Trophoblast cell (in vitro differentiated cells and primary cell): ENCODE measurements at regions not wholly inside any gene's neighbourhood (a gene's known extent, or its start where the extent isn't known, plus 50 kb on each side); places are given as distances from the start of the nearest gene placed in this dataset.

Source experiments
- DNase-seq, 2 donors: peaks; one replicate each; pipeline ENCODE4 v3.0.0-alpha.2; 2016
- H2AFZ ChIP-seq: 2 replicates; pipeline ENCODE4 v1.6.1; 2013; ENCODE audit warnings: low read length, moderate library complexity, mild to moderate bottlenecking; ENCODE audit not compliant: insufficient read depth, poor library complexity
- H2AK5ac ChIP-seq: 2 replicates; pipeline ENCODE4 v1.6.1; 2013; ENCODE audit warnings: mild to moderate bottlenecking, low read length
- H2BK120ac ChIP-seq: 2 replicates; pipeline ENCODE4 v1.6.1; 2013; ENCODE audit warnings: low read length, mild to moderate bottlenecking, moderate library complexity; ENCODE audit not compliant: insufficient read depth, poor library complexity
- H2BK12ac ChIP-seq: 2 replicates; pipeline ENCODE4 v1.6.1; 2013; ENCODE audit warnings: mild to moderate bottlenecking, low read length, moderate library complexity
- H2BK5ac ChIP-seq: 2 replicates; pipeline ENCODE4 v1.6.1; 2013; ENCODE audit warnings: low read length, low read depth, moderate library complexity, mild to moderate bottlenecking; ENCODE audit not compliant: poor library complexity
- H3K14ac ChIP-seq: 2 replicates; pipeline ENCODE4 v1.6.1; 2013; ENCODE audit warnings: mild to moderate bottlenecking, low read length
- H3K18ac ChIP-seq: 2 replicates; pipeline ENCODE4 v1.6.1; 2013; ENCODE audit warnings: mild to moderate bottlenecking, low read length
- H3K23ac ChIP-seq: 2 replicates; pipeline ENCODE4 v1.6.1; 2013; ENCODE audit warnings: low read length
- H3K27ac ChIP-seq: 2 replicates; pipeline ENCODE4 v1.5.1; 2013; ENCODE audit warnings: low read depth, mild to moderate bottlenecking, inconsistent platforms, low read length, moderate library complexity
- H3K27me3 ChIP-seq: 2 replicates; pipeline ENCODE4 v1.6.1; 2013; ENCODE audit warnings: inconsistent platforms, mild to moderate bottlenecking, low read length, moderate library complexity; ENCODE audit not compliant: insufficient read depth
- H3K36me3 ChIP-seq, 2 experiments: 1 replicate in 1 of 2; 2 replicates in 1 of 2; pipeline ENCODE4 v1.6.1; 2013; ENCODE audit warnings: low read length in 2 of 2, mild to moderate bottlenecking in 2 of 2, moderate library complexity in 1 of 2; ENCODE audit not compliant: insufficient read depth in 2 of 2, control insufficient read depth in 1 of 2
- H3K4ac ChIP-seq: 2 replicates; pipeline ENCODE4 v1.6.1; 2013; ENCODE audit warnings: low read depth, mild to moderate bottlenecking, low read length, moderate library complexity
- H3K4me1 ChIP-seq, 2 experiments: 1 replicate in 1 of 2; 2 replicates in 1 of 2; pipeline ENCODE4 v1.6.1; 2013; ENCODE audit warnings: low read length in 2 of 2, mild to moderate bottlenecking in 2 of 2, moderate library complexity in 1 of 2; ENCODE audit not compliant: insufficient read depth in 2 of 2, control insufficient read depth in 1 of 2
- H3K4me2 ChIP-seq: 2 replicates; pipeline ENCODE4 v1.6.1; 2013; ENCODE audit warnings: inconsistent platforms, mild to moderate bottlenecking, low read length, moderate library complexity
- H3K4me3 ChIP-seq: 2 replicates; pipeline ENCODE4 v1.5.1; 2013; ENCODE audit warnings: mild to moderate bottlenecking, low read depth, low read length, inconsistent platforms
- H3K79me1 ChIP-seq: one replicate; pipeline ENCODE4 v1.6.1; 2013; ENCODE audit warnings: low read length
- H3K79me2 ChIP-seq: 2 replicates; pipeline ENCODE4 v1.6.1; 2013; ENCODE audit warnings: low read length, mild to moderate bottlenecking; ENCODE audit not compliant: control insufficient read depth, insufficient read depth, poor library complexity
- H3K9ac ChIP-seq: 2 replicates; pipeline ENCODE4 v1.6.1; 2013; ENCODE audit warnings: mild to moderate bottlenecking, low read length
- H3K9me3 ChIP-seq: 2 replicates; pipeline ENCODE4 v1.6.1; 2013; ENCODE audit warnings: low read depth, mild to moderate bottlenecking, control low read depth, inconsistent platforms, low read length; ENCODE audit not compliant: insufficient read depth
- H4K12ac ChIP-seq: 2 replicates; pipeline ENCODE4 v1.6.1; 2013; ENCODE audit warnings: low read depth, mild to moderate bottlenecking, low read length, moderate library complexity
- H4K8ac ChIP-seq: 2 replicates; pipeline ENCODE4 v1.6.1; 2013; ENCODE audit warnings: low read depth, mild to moderate bottlenecking, low read length, moderate library complexity
- H4K91ac ChIP-seq: one replicate; pipeline ENCODE4 v1.6.1; 2013; ENCODE audit warnings: low read depth, mild to moderate bottlenecking, low read length, moderate library complexity
- WGBS: extraction: QIAGEN DNeasy Blood & Tissue Kit; methylation state at CpG from one replicate; pipeline ENCODE4 v1.1.7; 2013; ENCODE audit warnings: missing lambda C conversion rate; ENCODE audit not compliant: insufficient read length, insufficient coverage; ENCODE audit errors: extremely low coverage; 5-methylcytosine and 5-hydroxymethylcytosine counted together

- Histone ChIP-seq H2AFZ (no peak overlapping the region), H3K79me2 (no peaks in the 10 kb centered on the region), H3K14ac (no peak overlapping the region), H3K4me2 (no peak overlapping the region), H3K27me3 (no peaks in the 10 kb centered on the region), H3K18ac (no peak overlapping the region), H2BK120ac (no peak overlapping the region), H3K36me3 (no peaks in the 10 kb centered on the region), H3K4me1 (no peaks in the 10 kb centered on the region), H3K23ac (no peak overlapping the region), H2BK5ac (no peak overlapping the region), H4K12ac (no peak overlapping the region), H2AK5ac (no peak overlapping the region), H3K9me3 (no peaks in the 10 kb centered on the region), H3K27ac (no peak overlapping the region), H3K4ac (no peak overlapping the region), H2BK12ac (no peak overlapping the region), H3K4me3 (no peak overlapping the region), H4K91ac (no peak overlapping the region), H3K79me1 (no peaks in the 10 kb centered on the region), H3K9ac (no peak overlapping the region), H4K8ac (no peak overlapping the region)
- whole genome bisulfite sequencing, result no CpG with 5 or more reads among the region's 3 CpGs
- no peak for DNase-seq
These were observed 82.6 kb upstream of the ST8SIA3 start for GRCh38 chr18:57269756-57270155.

DNA sequence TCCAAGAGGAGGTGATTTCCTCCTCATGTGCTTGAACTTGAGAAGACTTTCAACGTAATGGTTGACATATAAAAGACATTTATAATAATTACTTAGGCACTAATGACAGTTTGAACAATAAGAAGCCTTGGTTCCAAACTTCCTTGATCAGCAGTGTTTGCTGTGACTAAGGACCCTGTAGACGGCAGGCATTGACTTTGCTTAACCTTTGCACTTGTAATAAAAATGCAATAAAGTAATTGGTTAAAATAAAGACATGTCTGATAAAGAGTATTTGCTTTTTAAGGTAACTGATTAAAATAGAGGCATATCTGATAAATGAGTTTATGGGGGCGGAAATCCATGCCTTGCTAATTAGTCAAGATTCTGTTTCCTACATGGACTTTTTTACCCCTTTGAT lies 82.2 kb upstream of the ST8SIA3 start:
- Histone ChIP-seq H4K91ac (no peak overlapping the region), H3K27ac (no peak overlapping the region), H3K14ac (no peak overlapping the region), H3K4me2 (no peak overlapping the region), H3K4me1 (no peaks in the 10 kb centered on the region), H2AFZ (no peak overlapping the region), H2BK120ac (no peak overlapping the region), H3K79me1 (no peaks in the 10 kb centered on the region), H3K4me3 (no peak overlapping the region), H3K4ac (no peak overlapping the region), H3K9me3 (no peaks in the 10 kb centered on the region), H4K12ac (no peak overlapping the region), H3K79me2 (no peaks in the 10 kb centered on the region), H3K36me3 (no peaks in the 10 kb centered on the region), H2AK5ac (no peak overlapping the region), H3K23ac (no peak overlapping the region), H4K8ac (no peak overlapping the region), H3K9ac (no peak overlapping the region), H3K27me3 (no peaks in the 10 kb centered on the region), H3K18ac (no peak overlapping the region), H2BK5ac (no peak overlapping the region), H2BK12ac (no peak overlapping the region)
- DNase-seq, result no peak
- no CpG with 5 or more reads among the region's 3 CpGs for WGBS

GRCh38 chr18:57273194-57273593 lies 79.2 kb upstream of the ST8SIA3 start:
- Histone ChIP-seq H3K14ac (no peak overlapping the region), H3K9ac (no peak overlapping the region), H4K91ac (no peak overlapping the region), H3K36me3 (no peaks in the 10 kb centered on the region), H4K12ac (no peak overlapping the region), H3K9me3 (no peaks in the 10 kb centered on the region), H3K27ac (no peak overlapping the region), H3K4me3 (no peak overlapping the region), H4K8ac (no peak overlapping the region), H3K4me2 (no peak overlapping the region), H3K27me3 (no peaks in the 10 kb centered on the region), H3K79me2 (no peaks in the 10 kb centered on the region), H3K18ac (no peak overlapping the region), H2BK120ac (no peak overlapping the region), H3K4me1 (no peaks in the 10 kb centered on the region), H3K79me1 (no peaks in the 10 kb centered on the region), H3K4ac (no peak overlapping the region), H3K23ac (no peak overlapping the region), H2BK5ac (no peak overlapping the region), H2AFZ (no peak overlapping the region), H2AK5ac (no peak overlapping the region), H2BK12ac (no peak overlapping the region)
- no peak for DNase-seq
- no CpG with 5 or more reads among the region's 3 CpGs for WGBS

DNA sequence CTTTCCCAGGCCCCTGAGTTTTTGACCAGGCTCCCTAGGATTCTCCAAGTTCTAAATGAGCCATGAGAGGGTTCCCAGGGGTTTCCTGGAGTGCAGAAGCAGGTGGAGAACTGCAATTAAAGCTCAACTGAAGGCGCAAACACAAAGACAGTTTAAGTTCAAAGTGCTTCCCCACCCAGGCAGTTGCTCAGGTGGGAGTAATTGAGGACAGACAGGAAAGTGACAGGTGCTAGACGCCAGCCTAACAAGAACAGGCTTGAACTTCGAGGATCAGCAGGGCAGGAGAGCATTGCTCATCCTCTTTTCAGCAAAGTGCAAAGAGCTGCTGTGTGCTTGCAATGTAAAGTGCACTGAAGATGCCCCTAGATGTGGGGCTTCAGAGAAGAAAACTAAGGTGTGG lies 77.2 kb upstream of the ST8SIA3 start:
- no peak overlapping the region for H4K8ac ChIP-seq

More for the DNA sequence above, 77.2 kb upstream of the ST8SIA3 start:
- Histone ChIP-seq H3K4me3 (no peak overlapping the region), H3K9ac (no peak overlapping the region), H2BK5ac (no peak overlapping the region), H3K18ac (no peak overlapping the region), H2AK5ac (no peak overlapping the region), H4K91ac (no peak overlapping the region), H3K4me2 (no peak overlapping the region), H3K14ac (no peak overlapping the region), H3K27ac (no peak overlapping the region), H4K12ac (no peak overlapping the region), H3K27me3 (no peaks in the 10 kb centered on the region), H3K36me3 (no peaks in the 10 kb centered on the region), H2AFZ (no peak overlapping the region), H3K9me3 (no peaks in the 10 kb centered on the region), H2BK120ac (no peak overlapping the region), H3K4ac (no peak overlapping the region), H3K79me2 (no peaks in the 10 kb centered on the region), H3K79me1 (no peaks in the 10 kb centered on the region), H3K23ac (no peak overlapping the region), H2BK12ac (no peak overlapping the region), H3K4me1 (no peaks in the 10 kb centered on the region)
- whole genome bisulfite sequencing, result no CpG with 5 or more reads among the region's 3 CpGs
- no peak for DNase-seq
